ENCODE measurements at regions not wholly inside any gene's neighbourhood (a gene's known extent, or its start where the extent isn't known, plus 50 kb on each side); places are given as distances from the start of the nearest gene placed in this dataset.

DNA sequence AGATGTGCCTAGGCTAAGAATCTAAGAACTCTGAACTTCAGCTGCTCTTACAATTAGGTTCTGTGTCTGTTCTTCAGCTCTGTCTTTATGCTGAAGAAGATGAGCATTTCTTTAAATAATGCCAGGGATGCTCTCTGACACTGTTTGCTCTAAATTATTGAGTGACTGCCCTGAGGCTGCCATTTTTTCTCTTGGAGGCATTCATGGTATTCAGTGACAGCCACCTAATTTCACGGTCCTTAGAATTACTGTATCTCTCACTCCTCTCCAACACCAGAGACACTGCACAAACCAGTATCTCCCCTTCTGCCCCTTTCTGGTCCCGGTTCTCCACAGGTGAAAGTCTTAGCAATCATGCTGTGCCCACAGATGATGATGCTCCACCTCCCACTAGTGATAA, 123.6 kb upstream of the MPHOSPH6 start:
- no peak for ATAC-seq (ENCODE audit: poor library complexity)
- no peaks in the 10 kb centered on the region for H3K9me3 ChIP-seq (ENCODE audit: control insufficient read depth in 1 of 2, insufficient read depth in 1 of 2, low read length in 2 of 2)
- Mint-ChIP-seq H3K4me1 (ENCODE audit: low read depth) (no peaks in the 10 kb centered on the region), H3K36me3 (ENCODE audit: low read depth) (no peaks in the 10 kb centered on the region), H3K4me3 (no peak overlapping the region), H3K27ac (no peak overlapping the region), H3K27me3 (peaks cover 29% of the 10 kb centered on the region), H3K9me3 (no peaks in the 10 kb centered on the region)
- ChIA-PET POLR2A (no interaction called here), CTCF (no interaction called here)
- H3K4me3 ChIP-seq (ENCODE audit: low read length) = no peak overlapping the region
- H3K4me1 ChIP-seq (ENCODE audit: insufficient read depth, low read length) = no peaks in the 10 kb centered on the region
- no peaks in the 10 kb centered on the region for H3K36me3 ChIP-seq (ENCODE audit: insufficient read depth, low read length)
- TF ChIP-seq, protein P1, sequence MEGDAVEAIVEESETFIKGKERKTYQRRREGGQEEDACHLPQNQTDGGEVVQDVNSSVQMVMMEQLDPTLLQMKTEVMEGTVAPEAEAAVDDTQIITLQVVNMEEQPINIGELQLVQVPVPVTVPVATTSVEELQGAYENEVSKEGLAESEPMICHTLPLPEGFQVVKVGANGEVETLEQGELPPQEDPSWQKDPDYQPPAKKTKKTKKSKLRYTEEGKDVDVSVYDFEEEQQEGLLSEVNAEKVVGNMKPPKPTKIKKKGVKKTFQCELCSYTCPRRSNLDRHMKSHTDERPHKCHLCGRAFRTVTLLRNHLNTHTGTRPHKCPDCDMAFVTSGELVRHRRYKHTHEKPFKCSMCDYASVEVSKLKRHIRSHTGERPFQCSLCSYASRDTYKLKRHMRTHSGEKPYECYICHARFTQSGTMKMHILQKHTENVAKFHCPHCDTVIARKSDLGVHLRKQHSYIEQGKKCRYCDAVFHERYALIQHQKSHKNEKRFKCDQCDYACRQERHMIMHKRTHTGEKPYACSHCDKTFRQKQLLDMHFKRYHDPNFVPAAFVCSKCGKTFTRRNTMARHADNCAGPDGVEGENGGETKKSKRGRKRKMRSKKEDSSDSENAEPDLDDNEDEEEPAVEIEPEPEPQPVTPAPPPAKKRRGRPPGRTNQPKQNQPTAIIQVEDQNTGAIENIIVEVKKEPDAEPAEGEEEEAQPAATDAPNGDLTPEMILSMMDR (IDR thresholded peaks at IDR 0.05) = no peak
- DNase-seq = no peak
- no peak overlapping the region for H3K27ac ChIP-seq (ENCODE audit: low read depth in 1 of 2, low read length in 2 of 2)
- H3K27me3 ChIP-seq (ENCODE audit: control insufficient read depth in 1 of 2, insufficient read depth in 2 of 2, low read length in 2 of 2) = no peaks in the 10 kb centered on the region
- intact Hi-C loops (cut with DNase I, micrococcal nuclease) = no loop called here

DNA sequence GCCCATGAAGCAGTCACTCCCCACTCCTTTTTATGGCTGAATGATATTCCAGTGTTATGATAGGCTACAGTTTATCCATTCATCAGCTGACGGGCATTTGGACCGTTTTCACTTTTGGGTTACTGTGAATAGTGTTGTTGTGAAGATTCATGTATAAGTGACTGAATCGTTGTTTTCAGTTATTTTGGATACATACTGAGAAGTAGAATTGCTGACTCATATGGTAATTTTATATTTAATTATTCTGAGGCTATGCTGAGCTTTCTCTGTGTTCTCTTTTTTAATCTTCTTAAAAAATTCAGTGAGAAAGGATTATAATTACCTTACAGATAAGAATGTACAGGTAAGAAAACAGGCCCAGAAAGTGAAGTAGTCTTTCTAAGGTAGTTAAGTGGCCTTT, 117.9 kb upstream of the MPHOSPH6 start:
- no peaks in the 10 kb centered on the region for H3K9me3 ChIP-seq (ENCODE audit: control insufficient read depth in 1 of 2, insufficient read depth in 1 of 2, low read length in 2 of 2)
- H3K36me3 ChIP-seq (ENCODE audit: insufficient read depth, low read length) = no peaks in the 10 kb centered on the region
- Mint-ChIP-seq H3K27ac (no peak overlapping the region), H3K27me3 (peaks cover 26% of the 10 kb centered on the region), H3K36me3 (ENCODE audit: low read depth) (no peaks in the 10 kb centered on the region), H3K4me3 (no peak overlapping the region), H3K9me3 (no peaks in the 10 kb centered on the region), H3K4me1 (ENCODE audit: low read depth) (no peaks in the 10 kb centered on the region)
- H3K4me3 ChIP-seq (ENCODE audit: low read length) = no peak overlapping the region
- TF ChIP-seq, protein P1 (IDR thresholded peaks at IDR 0.05) = no peak
- no peaks in the 10 kb centered on the region for H3K27me3 ChIP-seq (ENCODE audit: control insufficient read depth in 1 of 2, insufficient read depth in 2 of 2, low read length in 2 of 2)
- DNase-seq = no peak
- H3K4me1 ChIP-seq (ENCODE audit: insufficient read depth, low read length) = no peaks in the 10 kb centered on the region
- H3K27ac ChIP-seq (ENCODE audit: low read depth in 1 of 2, low read length in 2 of 2) = no peak overlapping the region
- intact Hi-C loops (cut with DNase I, micrococcal nuclease) = no loop called here
- POLR2A ChIA-PET = no interaction called here
- no peak for ATAC-seq (ENCODE audit: poor library complexity)
- CTCF ChIA-PET = interaction anchor here (1.2 kb wide), 1 partner anchor 25 kb away, joined by 4 read pairs; no protein-coding TSS in a partner anchor

DNA sequence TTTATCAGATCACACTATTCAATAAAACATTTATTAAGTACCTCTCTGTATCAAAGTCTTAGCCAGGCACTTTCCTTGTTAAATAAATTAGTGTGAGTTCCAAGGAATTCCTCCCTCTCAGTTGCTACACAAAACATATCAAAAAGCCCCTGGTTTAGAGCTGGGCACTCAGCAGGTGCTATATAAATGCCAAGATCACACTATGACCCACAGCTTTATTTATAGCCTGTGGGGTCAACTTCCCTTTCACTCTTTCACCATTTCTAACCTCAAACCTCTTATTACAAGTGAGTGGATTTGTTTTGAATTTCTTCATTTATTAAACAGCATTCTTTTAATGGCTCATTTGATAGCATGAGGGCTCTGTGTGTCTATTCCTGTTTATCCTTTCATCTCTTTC, 112.6 kb upstream of the MPHOSPH6 start:
- Mint-ChIP-seq H3K27me3 (peaks cover 8% of the 10 kb centered on the region), H3K9me3 (no peaks in the 10 kb centered on the region), H3K27ac (no peak overlapping the region), H3K36me3 (ENCODE audit: low read depth) (no peaks in the 10 kb centered on the region), H3K4me1 (ENCODE audit: low read depth) (no peaks in the 10 kb centered on the region), H3K4me3 (no peak overlapping the region)
- CTCF ChIA-PET = no interaction called here
- Histone ChIP-seq H3K4me3 (ENCODE audit: low read length) (no peak overlapping the region), H3K27ac (ENCODE audit: low read depth in 1 of 2, low read length in 2 of 2) (no peak overlapping the region), H3K36me3 (ENCODE audit: insufficient read depth, low read length) (no peaks in the 10 kb centered on the region), H3K4me1 (ENCODE audit: insufficient read depth, low read length) (no peaks in the 10 kb centered on the region), H3K27me3 (ENCODE audit: control insufficient read depth in 1 of 2, insufficient read depth in 2 of 2, low read length in 2 of 2) (no peaks in the 10 kb centered on the region), H3K9me3 (ENCODE audit: control insufficient read depth in 1 of 2, insufficient read depth in 1 of 2, low read length in 2 of 2) (no peaks in the 10 kb centered on the region)
- ATAC-seq (ENCODE audit: poor library complexity) = no peak
- intact Hi-C loops (cut with DNase I, micrococcal nuclease) = no loop called here
- TF ChIP-seq, protein P1 (IDR thresholded peaks at IDR 0.05) = no peak
- POLR2A ChIA-PET = no interaction called here
- no peak for DNase-seq
